ENCODE measurements at regions not wholly inside any gene's neighbourhood (a gene's known extent, or its start where the extent isn't known, plus 50 kb on each side); places are given as distances from the start of the nearest gene placed in this dataset.

- TF ChIP-seq YY1 (IDR thresholded peaks at IDR 0.05; ENCODE audit: low read depth) (no peak), FOSL2 (IDR thresholded peaks at IDR 0.05; ENCODE audit: borderline replicate concordance, low read depth) (no peak), FOXM1 (IDR thresholded peaks at IDR 0.05; ENCODE audit: low read depth) (no peak), POLR2AphosphoS5 (IDR thresholded peaks at IDR 0.05; ENCODE audit: low read depth, low read length) (no peak), SMC3 (IDR thresholded peaks at IDR 0.05; ENCODE audit: low read depth, low read length) (no peak), TAF1 (IDR thresholded peaks at IDR 0.05; ENCODE audit: borderline replicate concordance, low read depth, low read length) (no peak), RCOR1 (IDR thresholded peaks at IDR 0.05; ENCODE audit: low read length) (no peak), TCF12 (IDR thresholded peaks at IDR 0.05) (no peak), MXI1 (IDR thresholded peaks at IDR 0.05; ENCODE audit: low read depth, low read length) (no peak), GABPA (IDR thresholded peaks at IDR 0.05; ENCODE audit: low read depth) (no peak), PBX3 (IDR thresholded peaks at IDR 0.05) (no peak), IRF3 (IDR thresholded peaks at IDR 0.05; ENCODE audit: low read depth, low read length) (no peak), JUND (IDR thresholded peaks at IDR 0.05) (no peak)
These were observed 88.2 kb upstream of the RPL34 start (continued) for GRCh38 chr4:108532187-108532586.

- TF ChIP-seq SIN3A (IDR thresholded peaks at IDR 0.05; ENCODE audit: borderline replicate concordance, low read depth, low read length) (no peak), RCOR1 (IDR thresholded peaks at IDR 0.05; ENCODE audit: low read length) (no peak), NRF1 (IDR thresholded peaks at IDR 0.05; ENCODE audit: low read depth, low read length) (no peak), TEAD4 (IDR thresholded peaks at IDR 0.05; ENCODE audit: borderline replicate concordance, insufficient read depth) (no peak), MAX (IDR thresholded peaks at IDR 0.05; ENCODE audit: low read depth) (no peak), GATA2 (CRISPR knock-in tag; IDR thresholded peaks at IDR 0.05) (no peak), RXRA (IDR thresholded peaks at IDR 0.05; ENCODE audit: borderline replicate concordance, low read depth) (no peak), EP300 (IDR thresholded peaks at IDR 0.05; ENCODE audit: borderline replicate concordance in 1 of 2, low read depth in 1 of 2, low read length in 1 of 2) (no peak), FOXM1 (IDR thresholded peaks at IDR 0.05; ENCODE audit: low read depth) (no peak), MEF2A (IDR thresholded peaks at IDR 0.05; ENCODE audit: borderline replicate concordance, low read depth) (no peak), POLR2AphosphoS5 (IDR thresholded peaks at IDR 0.05; ENCODE audit: low read depth, low read length) (no peak), JUND (IDR thresholded peaks at IDR 0.05) (no peak)
- Histone ChIP-seq H3K9ac (no peak overlapping the region), H3K27me3 (ENCODE audit: insufficient read depth) (no peaks in the 10 kb centered on the region; the same call in 1 of the 2 replicates), H3K4me2 (no peak overlapping the region), H3K79me2 (ENCODE audit: insufficient read depth) (no peaks in the 10 kb centered on the region), H3K4me1 (ENCODE audit: control insufficient read depth in 1 of 2, insufficient read depth in 2 of 2, low read depth in 1 of 2, low read length in 1 of 2) (no peaks in the 10 kb centered on the region; a peak in 1 of 4 replicates), H3K27ac (ENCODE audit: low read depth in 2 of 2, low read length in 1 of 2) (no peak overlapping the region), H3K9me3 (no peaks in the 10 kb centered on the region), H4K20me1 (ENCODE audit: insufficient read depth) (no peaks in the 10 kb centered on the region), H3K4me3 (ENCODE audit: low read depth in 2 of 2, low read length in 1 of 2) (no peak overlapping the region), H3K9me2 (no peaks in the 10 kb centered on the region), H3F3A (replicated peaks; ENCODE audit: insufficient read depth) (no peaks in the 10 kb centered on the region), H2AFZ (ENCODE audit: low read depth) (no peak overlapping the region), H3K36me3 (replicated peaks in 1 of 2; ENCODE audit: control insufficient read depth in 1 of 2, insufficient read depth in 2 of 2, low read length in 1 of 2) (no peaks in the 10 kb centered on the region)
- WGBS (ENCODE audit: low lambda C conversion rate): 3% methylated on average over 2 of the region's 2 CpGs
- CTCF ChIA-PET: no interaction called here
- no peak for DNase-seq
- POLR2A ChIA-PET: no interaction called here
These were observed 88.9 kb upstream of the RPL34 start for GRCh38 chr4:108531461-108531860.
